AG09319 (cell line): ENCODE measurements at regions not wholly inside any gene's neighbourhood (a gene's known extent, or its start where the extent isn't known, plus 50 kb on each side); places are given as distances from the start of the nearest gene placed in this dataset.

ENCODE experiments used
- DNase-seq: peaks from one replicate; pipeline ENCODE4 v3.0.0-alpha.2; 2010; ENCODE audit warnings: low read depth; ENCODE audit errors: extremely low read depth
- TF ChIP-seq, protein P1 (sequence below): IDR thresholded peaks from 2 replicates; pipeline ENCODE4 v1.5.1; 2011; ENCODE audit warnings: low read depth, mild to moderate bottlenecking, inconsistent platforms, low read length, moderate library complexity

DNA sequence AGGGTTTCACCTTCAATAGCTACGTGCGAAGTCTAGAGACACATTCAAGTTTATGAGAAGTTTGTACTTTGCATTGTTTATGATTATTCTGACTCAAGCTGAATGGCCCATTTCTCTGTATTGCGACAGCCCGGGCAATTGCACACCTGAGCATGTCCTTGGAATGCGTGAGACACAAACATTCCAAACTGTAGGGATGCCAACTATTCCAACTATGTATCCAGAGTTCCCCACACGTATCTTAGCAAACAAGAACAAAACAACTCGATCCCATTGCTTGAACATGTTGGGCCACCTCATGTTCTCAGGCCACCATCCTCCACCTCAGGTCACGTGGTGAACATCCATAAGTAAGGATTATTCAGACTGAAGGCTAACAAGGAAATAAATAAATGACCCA is 51.4 kb upstream of the EGFR start:
- TF ChIP-seq, protein P1, sequence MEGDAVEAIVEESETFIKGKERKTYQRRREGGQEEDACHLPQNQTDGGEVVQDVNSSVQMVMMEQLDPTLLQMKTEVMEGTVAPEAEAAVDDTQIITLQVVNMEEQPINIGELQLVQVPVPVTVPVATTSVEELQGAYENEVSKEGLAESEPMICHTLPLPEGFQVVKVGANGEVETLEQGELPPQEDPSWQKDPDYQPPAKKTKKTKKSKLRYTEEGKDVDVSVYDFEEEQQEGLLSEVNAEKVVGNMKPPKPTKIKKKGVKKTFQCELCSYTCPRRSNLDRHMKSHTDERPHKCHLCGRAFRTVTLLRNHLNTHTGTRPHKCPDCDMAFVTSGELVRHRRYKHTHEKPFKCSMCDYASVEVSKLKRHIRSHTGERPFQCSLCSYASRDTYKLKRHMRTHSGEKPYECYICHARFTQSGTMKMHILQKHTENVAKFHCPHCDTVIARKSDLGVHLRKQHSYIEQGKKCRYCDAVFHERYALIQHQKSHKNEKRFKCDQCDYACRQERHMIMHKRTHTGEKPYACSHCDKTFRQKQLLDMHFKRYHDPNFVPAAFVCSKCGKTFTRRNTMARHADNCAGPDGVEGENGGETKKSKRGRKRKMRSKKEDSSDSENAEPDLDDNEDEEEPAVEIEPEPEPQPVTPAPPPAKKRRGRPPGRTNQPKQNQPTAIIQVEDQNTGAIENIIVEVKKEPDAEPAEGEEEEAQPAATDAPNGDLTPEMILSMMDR, result no peak
- no peak for DNase-seq

DNA sequence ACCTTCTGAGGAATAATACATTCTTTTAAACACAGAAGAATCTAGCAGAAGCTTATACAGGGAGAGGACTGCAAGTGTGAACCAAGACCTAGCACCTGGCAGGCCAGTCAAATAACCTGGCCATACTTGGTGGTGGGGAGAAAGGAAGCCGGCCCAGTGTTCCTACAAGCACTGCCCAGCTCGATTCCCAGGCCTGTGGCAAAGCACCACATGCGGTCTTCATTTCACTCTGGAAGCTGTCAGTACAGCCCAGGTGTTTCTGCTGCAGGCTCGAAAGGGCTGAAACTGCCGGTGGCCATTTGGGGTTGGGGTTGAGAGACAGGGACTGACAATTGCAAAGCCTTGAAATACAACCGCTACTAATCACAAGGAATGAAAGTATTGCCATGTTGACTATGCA is 50.8 kb upstream of the EGFR start:
- no peak for DNase-seq
- TF ChIP-seq, protein P1, result no peak
